Panc1 (cell line): ENCODE measurements at regions not wholly inside any gene's neighbourhood (a gene's known extent, or its start where the extent isn't known, plus 50 kb on each side); places are given as distances from the start of the nearest gene placed in this dataset.

Experiments
- CTCF ChIP-seq: fragments of 450-650 bp; IDR thresholded peaks from 2 replicates; pipeline ENCODE4 v1.5.1; 2017; ENCODE audit warnings: mild to moderate bottlenecking
- POLR2AphosphoS5 ChIP-seq: IDR thresholded peaks from 2 replicates; pipeline ENCODE4 v1.6.1; 2012; ENCODE audit warnings: mild to moderate bottlenecking, low read depth, low read length, moderate library complexity
- REST ChIP-seq, 2 experiments: IDR thresholded peaks; 2 replicates each; pipeline ENCODE4 v1.6.1; 2011 to 2012; ENCODE audit warnings: low read depth in 2 of 2, control low read depth in 1 of 2, low read length in 1 of 2, mild to moderate bottlenecking in 1 of 2, moderate library complexity in 1 of 2; ENCODE audit not compliant: insufficient read depth in 1 of 2
- TCF7L2 ChIP-seq: IDR thresholded peaks from 2 replicates; pipeline ENCODE4 v1.6.1; 2011; ENCODE audit warnings: mild to moderate bottlenecking, low read depth, low read length, inconsistent platforms

- TF ChIP-seq POLR2AphosphoS5 (no peak), CTCF (no peak), REST (IDR thresholded peaks at IDR 0.05; ENCODE audit: insufficient read depth in 1 of 2, low read depth in 2 of 2, low read length in 1 of 2) (no peak), TCF7L2 (no peak)
Measured at GRCh38 chr1:189616893-189617292, 860.8 kb downstream of the BRINP3 start.
